ENCODE measurements at regions not wholly inside any gene's neighbourhood (a gene's known extent, or its start where the extent isn't known, plus 50 kb on each side); places are given as distances from the start of the nearest gene placed in this dataset.

DNA sequence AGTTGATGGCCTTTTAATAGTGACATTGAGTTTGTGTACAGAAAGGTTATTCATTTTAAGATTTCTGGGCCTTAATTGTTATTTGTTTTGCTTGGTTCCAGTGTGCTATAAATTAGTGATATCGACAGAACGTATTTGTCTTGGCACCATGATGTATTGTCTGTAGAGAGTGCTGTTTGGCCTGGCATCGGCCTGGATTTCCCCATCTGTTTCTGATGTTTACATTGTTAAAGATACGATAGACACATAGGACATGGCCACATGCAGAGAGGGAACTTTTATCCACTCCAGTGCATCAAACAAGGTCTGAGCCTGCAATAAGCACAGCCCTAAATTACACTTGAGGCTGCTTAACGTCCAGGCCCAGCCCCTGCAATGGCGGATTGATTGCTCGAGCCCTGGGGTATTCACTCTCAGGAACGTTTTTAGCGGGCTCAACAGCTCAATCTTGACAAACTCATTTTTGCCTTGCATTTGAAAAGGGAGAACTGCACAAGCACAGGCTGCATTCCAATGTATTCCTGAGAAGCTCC, 144.7 kb downstream of the SLC4A3 start:
- no peak for DNase-seq

GRCh38 chr2:219772697-219773096, 145.3 kb downstream of the SLC4A3 start:
- DNase-seq, result no peak

GRCh38 chr2:219775506-219775905, 148.1 kb downstream of the SLC4A3 start:
- DNase-seq, result no peak

GRCh38 chr2:219777388-219777787, 150.0 kb downstream of the SLC4A3 start:
- DNase-seq, result no peak

- DNase-seq, result no peak
Observed at GRCh38 chr2:219778189-219778588, 150.8 kb downstream of the SLC4A3 start.

- DNase-seq, result no peak
Observed at GRCh38 chr2:219782737-219783348, 155.4 kb downstream of the SLC4A3 start.

GRCh38 chr2:219783359-219783975, 156.0 kb downstream of the SLC4A3 start:
- DNase-seq, result no peak

GRCh38 chr2:219784178-219784577, 156.7 kb downstream of the SLC4A3 start:
- no peak for DNase-seq

- no peak for DNase-seq
Observed at GRCh38 chr2:219789476-219789875, 162.0 kb downstream of the SLC4A3 start.

GRCh38 chr2:219792446-219792845, 165.0 kb downstream of the SLC4A3 start:
- DNase-seq, result no peak

DNA sequence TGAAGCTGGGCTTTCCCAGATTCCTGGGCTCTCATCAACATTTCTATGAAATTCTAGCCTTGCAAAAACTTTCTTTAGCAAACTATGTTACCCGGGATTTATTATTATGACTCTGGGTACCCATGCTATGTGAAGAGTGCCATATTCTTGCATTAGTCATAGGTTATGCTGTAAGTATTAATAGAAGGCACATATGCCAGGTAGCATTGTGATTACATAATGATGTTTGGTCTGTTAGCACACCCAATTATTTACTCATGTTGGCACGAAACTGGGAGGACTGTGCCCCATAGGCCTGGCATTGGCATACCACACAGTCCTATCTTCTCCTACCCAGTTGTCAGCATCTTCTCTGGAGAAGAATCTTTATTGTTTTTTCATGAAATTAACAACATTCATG, 171.0 kb downstream of the SLC4A3 start:
- DNase-seq, result no peak

GRCh38 chr2:219803294-219803693, 175.9 kb downstream of the SLC4A3 start:
- no peak for DNase-seq

DNA sequence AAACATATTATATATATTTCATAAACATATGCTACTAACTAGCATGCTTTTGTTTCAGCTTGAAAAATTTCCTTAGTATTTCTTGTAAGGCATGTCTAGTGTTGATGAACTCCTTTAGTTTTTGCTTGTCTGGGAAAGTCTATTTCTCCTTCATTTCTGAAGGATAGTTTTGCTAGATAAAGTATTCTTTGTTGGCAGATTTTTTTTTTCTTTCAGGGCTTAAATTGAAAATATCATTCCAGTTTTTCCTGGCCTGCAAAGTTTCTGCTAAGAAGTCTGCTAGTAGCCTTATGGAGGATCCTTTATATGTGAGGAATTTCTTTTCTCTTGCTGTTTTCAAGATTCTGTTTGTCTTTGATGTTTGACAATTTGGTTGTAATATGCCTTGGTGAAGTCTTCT, 183.5 kb downstream of the SLC4A3 start:
- DNase-seq, result no peak

DNA sequence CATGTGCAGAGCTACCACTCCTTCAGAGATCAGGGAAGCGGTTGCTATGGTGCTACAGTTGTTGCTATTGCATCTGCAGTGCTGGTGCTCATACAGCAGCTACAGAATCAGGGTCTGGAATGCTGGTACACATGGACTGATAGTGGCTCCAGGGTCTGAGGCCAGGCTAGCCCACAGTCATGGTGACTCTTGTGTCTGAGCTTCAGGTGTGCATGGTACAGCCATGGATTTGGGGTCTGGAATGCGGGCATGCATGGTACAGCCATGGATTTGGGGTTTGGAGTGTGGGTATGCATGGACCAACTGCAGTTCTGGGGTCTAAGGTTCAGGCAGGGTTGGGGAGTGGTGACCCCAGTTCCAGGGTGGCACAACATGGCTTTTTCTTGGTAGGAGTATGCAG, 185.2 kb downstream of the SLC4A3 start:
- DNase-seq, result no peak

GRCh38 chr2:219820767-219821166, 193.3 kb downstream of the SLC4A3 start:
- no peak for DNase-seq

- DNase-seq, result no peak
Observed at GRCh38 chr2:219823574-219823973, 196.1 kb downstream of the SLC4A3 start.

DNA sequence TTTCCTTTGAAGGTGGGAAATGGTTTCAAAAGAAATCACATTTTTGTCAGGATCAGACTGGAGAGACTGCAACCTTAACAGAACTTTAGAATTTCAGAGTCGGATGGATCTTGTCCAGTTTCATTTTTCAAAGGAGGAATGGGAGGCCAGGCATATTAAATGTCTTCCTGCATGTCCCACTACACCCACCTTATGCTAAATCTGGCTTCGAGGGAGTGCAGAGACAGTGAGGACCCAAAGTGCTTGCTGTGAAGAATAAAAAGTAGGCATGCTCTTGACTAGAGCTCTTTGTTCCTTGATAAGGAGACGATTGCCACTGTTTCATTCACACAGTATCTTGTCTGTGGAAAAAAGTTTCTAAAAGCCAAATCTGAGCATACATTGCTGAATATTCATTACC, 197.6 kb downstream of the SLC4A3 start:
- DNase-seq, result no peak

DNA sequence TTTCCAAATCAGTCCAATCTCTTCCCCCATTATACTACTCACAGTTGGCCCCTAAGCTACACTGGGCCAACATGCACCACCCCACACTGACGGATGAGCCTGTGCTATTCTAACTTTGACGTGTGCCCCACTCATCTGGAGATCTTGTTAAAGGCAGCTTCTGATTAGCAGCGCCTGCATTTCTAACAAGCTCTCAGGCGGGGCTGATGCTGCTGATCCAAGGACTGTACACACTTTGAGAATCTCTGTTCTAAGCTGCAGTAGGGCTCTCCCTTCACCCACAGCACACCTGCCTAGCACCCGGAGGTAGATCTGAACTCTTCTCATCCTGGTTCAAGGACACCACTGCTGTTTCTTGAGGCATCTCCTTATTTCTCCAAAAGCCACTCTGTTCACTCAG, 200.7 kb downstream of the SLC4A3 start:
- DNase-seq, result no peak

- no peak for DNase-seq
Observed at GRCh38 chr2:219829667-219830352, 202.4 kb downstream of the SLC4A3 start.

GRCh38 chr2:219830353-219830738, 202.9 kb downstream of the SLC4A3 start:
- no peak for DNase-seq

DNA sequence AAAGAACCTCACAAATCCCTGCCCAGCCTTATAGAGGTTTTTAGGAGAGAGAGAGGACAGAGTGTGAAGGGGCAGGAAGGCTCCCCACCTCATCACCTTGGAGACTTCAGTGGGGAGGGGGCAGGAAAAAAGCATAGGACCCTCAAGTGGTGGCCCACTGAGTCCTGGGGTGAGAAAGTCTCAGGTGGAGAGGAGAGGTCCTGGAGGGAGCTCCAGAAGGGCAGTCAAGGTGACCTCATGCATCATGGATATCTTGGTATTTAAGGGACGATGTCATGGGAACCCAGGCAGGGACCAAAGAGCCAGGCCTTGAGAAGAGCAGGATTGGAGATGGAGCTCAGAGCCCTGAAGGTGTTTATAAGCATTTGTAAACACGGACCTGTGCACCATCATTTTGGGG, 204.5 kb downstream of the SLC4A3 start:
- no peak for DNase-seq

DNA sequence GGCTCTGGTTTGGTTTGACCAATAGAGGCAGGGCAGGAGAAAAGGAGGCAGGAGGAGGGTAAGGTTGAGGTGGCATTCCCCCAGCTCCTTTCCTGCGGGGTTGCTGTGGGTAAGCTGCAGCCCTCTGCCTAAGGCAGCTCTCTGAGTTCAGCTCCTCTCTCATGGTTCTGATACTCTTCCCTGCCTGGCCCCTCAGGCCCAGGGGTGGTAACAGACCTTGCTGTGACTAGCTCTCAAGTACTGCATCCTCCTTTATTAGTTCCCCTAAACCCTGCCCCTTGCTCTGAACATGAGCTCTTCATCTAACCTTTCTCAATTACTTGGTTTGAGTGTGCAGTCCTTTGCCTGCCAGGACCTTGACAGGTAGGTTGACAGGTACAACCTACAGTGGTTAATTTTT, 205.5 kb downstream of the SLC4A3 start:
- no peak for DNase-seq

- no peak for DNase-seq
Observed at GRCh38 chr2:219835493-219835892, 208.1 kb downstream of the SLC4A3 start.

DNA sequence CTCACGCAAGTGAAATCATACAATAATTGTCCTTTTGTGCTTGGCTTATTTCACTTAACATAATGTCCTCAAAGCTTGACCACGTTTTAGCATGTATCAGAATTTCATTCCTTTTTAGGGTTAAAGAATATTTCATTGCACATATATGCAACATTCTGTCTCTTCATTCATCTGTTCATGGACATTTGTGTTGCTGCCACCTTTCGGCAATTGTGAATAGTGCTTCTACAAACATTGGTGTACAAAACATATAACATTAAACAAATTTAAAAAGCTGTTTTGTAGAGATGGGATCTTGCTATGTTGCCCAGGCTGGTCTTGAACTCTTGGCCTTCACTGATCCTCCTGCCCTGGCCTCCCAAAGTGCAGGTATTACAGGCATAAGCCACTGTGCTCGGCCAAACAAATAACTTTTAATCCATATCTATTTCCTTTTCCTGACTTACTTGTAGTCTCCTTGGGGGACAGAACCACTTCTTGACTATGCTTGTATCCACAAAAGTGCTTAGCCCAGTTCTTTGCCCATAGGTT, 209.3 kb downstream of the SLC4A3 start:
- no peak for DNase-seq

Data from NCI-H2107 (cell line).